ENCODE measurements at regions not wholly inside any gene's neighbourhood (a gene's known extent, or its start where the extent isn't known, plus 50 kb on each side); places are given as distances from the start of the nearest gene placed in this dataset.
"Not testable (repeated sequence)": the region's sequence is repeated elsewhere in the genome, so short reads cannot be mapped to it uniquely, and the experiment has no call there.

- DNase-seq, result no peak
Measured at GRCh38 chr7:10724449-10724848, 249.2 kb upstream of the PHF14 start.

- no peak for DNase-seq
Measured at GRCh38 chr7:10727636-10728035, 246.0 kb upstream of the PHF14 start.

GRCh38 chr7:10731253-10731773 is 242.4 kb upstream of the PHF14 start:
- no peak for DNase-seq

- no peak for DNase-seq
Measured at GRCh38 chr7:10733747-10734146, 239.9 kb upstream of the PHF14 start.

- no peak for DNase-seq
Measured at GRCh38 chr7:10734595-10734994, 239.1 kb upstream of the PHF14 start.

GRCh38 chr7:10739401-10739800 is 234.3 kb upstream of the PHF14 start:
- DNase-seq, result no peak

- DNase-seq, result no peak
Measured at GRCh38 chr7:10740805-10741204, 232.9 kb upstream of the PHF14 start.

- DNase-seq, result no peak
Measured at GRCh38 chr7:10756981-10757380, 216.7 kb upstream of the PHF14 start.

GRCh38 chr7:10759120-10759519 is 214.6 kb upstream of the PHF14 start:
- DNase-seq, result no peak

- DNase-seq, result no peak
Measured at GRCh38 chr7:10767771-10768170, 205.9 kb upstream of the PHF14 start.

- DNase-seq, result no peak
Measured at GRCh38 chr7:10770176-10770575, 203.5 kb upstream of the PHF14 start.

GRCh38 chr7:10773430-10773829 is 200.2 kb upstream of the PHF14 start:
- DNase-seq, result no peak

- no peak for DNase-seq
Measured at GRCh38 chr7:10779465-10780399, 193.9 kb upstream of the PHF14 start.

- no peak for DNase-seq
Measured at GRCh38 chr7:10780400-10780747, 193.3 kb upstream of the PHF14 start.

GRCh38 chr7:10786976-10787375 is 186.7 kb upstream of the PHF14 start:
- DNase-seq, result not testable (repeated sequence)

- no peak for DNase-seq
Measured at GRCh38 chr7:10789170-10789569, 184.5 kb upstream of the PHF14 start.

GRCh38 chr7:10790910-10791309 is 182.8 kb upstream of the PHF14 start:
- no peak for DNase-seq

- DNase-seq, result no peak
Measured at GRCh38 chr7:10793995-10794775, 179.5 kb upstream of the PHF14 start.

GRCh38 chr7:10797157-10797556 is 176.5 kb upstream of the PHF14 start:
- no peak for DNase-seq

GRCh38 chr7:10798044-10798443 is 175.6 kb upstream of the PHF14 start:
- no peak for DNase-seq

GRCh38 chr7:10799475-10799874 is 174.2 kb upstream of the PHF14 start:
- DNase-seq, result no peak

- DNase-seq, result no peak
Measured at GRCh38 chr7:10802011-10802410, 171.7 kb upstream of the PHF14 start.

GRCh38 chr7:10802526-10802925 is 171.1 kb upstream of the PHF14 start:
- DNase-seq, result no peak

GRCh38 chr7:10803720-10804119 is 170.0 kb upstream of the PHF14 start:
- DNase-seq, result no peak
